Naive thymus-derived CD4-positive, alpha-beta T cell (primary cell): ENCODE measurements at regions not wholly inside any gene's neighbourhood (a gene's known extent, or its start where the extent isn't known, plus 50 kb on each side); places are given as distances from the start of the nearest gene placed in this dataset.

Source experiments
- ATAC-seq: fragments of 150-1000 bp; cut with Tn5 transposase; 2 replicates; pipeline ENCODE4 v1.10.0; 2021; ENCODE audit warnings: mild to moderate bottlenecking, moderate library complexity
- CTCF ChIA-PET: fragments of 350-600 bp; sonication (Branson Sonifier 250); formaldehyde crosslinking; loops from one replicate; lab custom pipeline; 2021; ENCODE audit warnings: antibody characterized with exemption; lab: Charles Lee
- POLR2A ChIA-PET: fragments of 350-600 bp; sonication (Branson Sonifier 250); formaldehyde crosslinking; loops from one replicate; lab custom pipeline; 2021; ENCODE audit warnings: antibody characterized with exemption, inconsistent platforms; lab: Charles Lee
- DNase-seq, 9 donors: peaks; one replicate each; pipeline versions ENCODE4 v3.0.0 to v3.0.0-alpha.2; 2020 to 2022; ENCODE audit warnings: mixed read lengths in 1 of 9
- H3K27ac ChIP-seq: one replicate; pipeline ENCODE4 v1.7.0; 2013; ENCODE audit warnings: mild to moderate bottlenecking, low read depth, low read length, moderate library complexity
- H3K27me3 ChIP-seq, 2 donors: one replicate each; pipeline ENCODE4 v1.7.0; 2013; ENCODE audit warnings: low read length in 2 of 2, mild to moderate bottlenecking in 2 of 2, moderate library complexity in 2 of 2; ENCODE audit not compliant: control insufficient read depth in 2 of 2, insufficient read depth in 2 of 2
- H3K36me3 ChIP-seq, 3 experiments: 1 replicate in 2 of 3; 2 replicates in 1 of 3; pipeline ENCODE4 v1.7.0; 2013; ENCODE audit warnings: low read length in 3 of 3, mild to moderate bottlenecking in 3 of 3, moderate library complexity in 1 of 3; ENCODE audit not compliant: insufficient read depth in 3 of 3, control insufficient read depth in 2 of 3
- H3K4me1 ChIP-seq, 2 donors: one replicate each; pipeline ENCODE4 v1.7.0; 2013; ENCODE audit warnings: low read length in 2 of 2, mild to moderate bottlenecking in 2 of 2, moderate library complexity in 1 of 2; ENCODE audit not compliant: control insufficient read depth in 2 of 2, insufficient read depth in 2 of 2
- H3K4me3 ChIP-seq: 2 replicates; pipeline ENCODE4 v1.7.0; 2013; ENCODE audit warnings: mild to moderate bottlenecking, low read length
- H3K9me3 ChIP-seq, 3 experiments: 1 replicate in 2 of 3; 2 replicates in 1 of 3; pipeline ENCODE4 v1.7.0; 2013; ENCODE audit warnings: low read length in 3 of 3; ENCODE audit not compliant: control insufficient read depth in 2 of 3
- H3K27ac Mint-ChIP-seq, 9 donors: one replicate each; pipeline ENCODE4 v1.8.0; 2020 to 2022; ENCODE audit warnings: mixed read lengths in 9 of 9, mild to moderate bottlenecking in 8 of 9, moderate library complexity in 5 of 9, inconsistent platforms in 2 of 9
- H3K27me3 Mint-ChIP-seq, 5 donors: one replicate each; pipeline ENCODE4 v1.8.0; 2021 to 2022; ENCODE audit warnings: mixed read lengths in 5 of 5, mild to moderate bottlenecking in 1 of 5
- H3K36me3 Mint-ChIP-seq, 5 donors: one replicate each; pipeline ENCODE4 v1.8.0; 2020 to 2022; ENCODE audit warnings: mixed read lengths in 5 of 5, mild to moderate bottlenecking in 3 of 5, inconsistent platforms in 1 of 5
- H3K4me1 Mint-ChIP-seq, 7 donors: one replicate each; pipeline ENCODE4 v1.8.0; 2020 to 2022; ENCODE audit warnings: mixed read lengths in 7 of 7, mild to moderate bottlenecking in 3 of 7, inconsistent platforms in 1 of 7
- H3K4me3 Mint-ChIP-seq, 10 donors: one replicate each; pipeline ENCODE4 v1.8.0; 2020 to 2022; ENCODE audit warnings: mild to moderate bottlenecking in 10 of 10, mixed read lengths in 10 of 10, moderate library complexity in 6 of 10, inconsistent platforms in 2 of 10
- H3K9me3 Mint-ChIP-seq, 11 donors: one replicate each; pipeline ENCODE4 v1.8.0; 2020 to 2022; ENCODE audit warnings: mixed read lengths in 11 of 11, mild to moderate bottlenecking in 4 of 11, inconsistent platforms in 1 of 11, moderate library complexity in 1 of 11
- intact Hi-C, 2 donors: fragments of 100-400 bp; cut with micrococcal nuclease; formaldehyde crosslinking; loops; one replicate each; pipeline ENCODE4 v1.15.1; 2023

- no peaks in the 10 kb centered on the region for H3K36me3 Mint-ChIP-seq
- no peak overlapping the region for H3K4me3 Mint-ChIP-seq
- ChIA-PET CTCF (no interaction called here), POLR2A (no interaction called here)
- no peak overlapping the region for H3K27ac ChIP-seq
- DNase-seq (no peak), ATAC-seq (no peak)
- H3K27me3 Mint-ChIP-seq, result no peaks in the 10 kb centered on the region
- no peak overlapping the region for H3K4me3 ChIP-seq
- H3K27ac Mint-ChIP-seq, result no peak overlapping the region
- H3K27me3 ChIP-seq, result no peaks in the 10 kb centered on the region
- intact Hi-C loops, result no loop called here
- H3K9me3 Mint-ChIP-seq, result peaks cover 0 to 20% (median 6%) of the 10 kb centered on the region in 11 donors
- no peaks in the 10 kb centered on the region for H3K4me1 Mint-ChIP-seq
- H3K4me1 ChIP-seq, result no peaks in the 10 kb centered on the region
- no peaks in the 10 kb centered on the region for H3K36me3 ChIP-seq
- H3K9me3 ChIP-seq, result peaks cover 0 to 7% (median 0%) of the 10 kb centered on the region in 3 experiments
These were observed 748.2 kb upstream of the ADGRB3 start for GRCh38 chr6:67886840-67887292.

- H3K27ac Mint-ChIP-seq, result no peak overlapping the region
- intact Hi-C loops, result no loop called here
- H3K27me3 Mint-ChIP-seq, result no peaks in the 10 kb centered on the region
- H3K4me1 Mint-ChIP-seq, result no peaks in the 10 kb centered on the region
- no peak overlapping the region for H3K4me3 ChIP-seq
- no peak overlapping the region for H3K27ac ChIP-seq
- H3K27me3 ChIP-seq, result no peaks in the 10 kb centered on the region
- no peaks in the 10 kb centered on the region for H3K36me3 Mint-ChIP-seq
- H3K4me1 ChIP-seq, result no peaks in the 10 kb centered on the region
- peaks cover 0 to 7% (median 0%) of the 10 kb centered on the region in 3 experiments for H3K9me3 ChIP-seq
- POLR2A ChIA-PET, result no interaction called here
- H3K9me3 Mint-ChIP-seq, result peaks cover 0 to 20% (median 6%) of the 10 kb centered on the region in 11 donors
- H3K36me3 ChIP-seq, result no peaks in the 10 kb centered on the region
- ATAC-seq, result no peak
- DNase-seq, result no peak
- H3K4me3 Mint-ChIP-seq, result no peak overlapping the region
- CTCF ChIA-PET, result no interaction called here
These were observed 748.9 kb upstream of the ADGRB3 start for GRCh38 chr6:67886036-67886707.

GRCh38 chr6:67885081-67886033, 749.7 kb upstream of the ADGRB3 start:
- ChIA-PET POLR2A (no interaction called here), CTCF (no interaction called here)
- H3K36me3 Mint-ChIP-seq, result no peaks in the 10 kb centered on the region
- peaks cover 0 to 20% (median 6%) of the 10 kb centered on the region in 11 donors for H3K9me3 Mint-ChIP-seq
- no peak overlapping the region for H3K4me3 ChIP-seq
- intact Hi-C loops, result no loop called here
- no peaks in the 10 kb centered on the region for H3K4me1 Mint-ChIP-seq
- H3K4me3 Mint-ChIP-seq, result no peak overlapping the region
- H3K27me3 Mint-ChIP-seq, result no peaks in the 10 kb centered on the region
- ATAC-seq, result no peak
- peaks cover 0 to 7% (median 0%) of the 10 kb centered on the region in 3 experiments for H3K9me3 ChIP-seq
- DNase-seq, result no peak
- no peaks in the 10 kb centered on the region for H3K4me1 ChIP-seq
- no peaks in the 10 kb centered on the region for H3K27me3 ChIP-seq
- H3K27ac ChIP-seq, result no peak overlapping the region
- H3K36me3 ChIP-seq, result no peaks in the 10 kb centered on the region
- no peak overlapping the region for H3K27ac Mint-ChIP-seq

- POLR2A ChIA-PET, result no interaction called here
- no peak overlapping the region for H3K4me3 ChIP-seq
These were observed 750.6 kb upstream of the ADGRB3 start for GRCh38 chr6:67884442-67884841.

GRCh38 chr6:67883500-67884366, 751.3 kb upstream of the ADGRB3 start:
- ChIA-PET POLR2A (no interaction called here), CTCF (no interaction called here)
- ATAC-seq, result no peak
- no peaks in the 10 kb centered on the region for H3K4me1 Mint-ChIP-seq
- no peaks in the 10 kb centered on the region for H3K27me3 Mint-ChIP-seq
- Histone ChIP-seq H3K36me3 (no peaks in the 10 kb centered on the region), H3K27ac (no peak overlapping the region), H3K9me3 (peaks cover 0 to 7% (median 0%) of the 10 kb centered on the region in 3 experiments), H3K4me3 (no peak overlapping the region), H3K27me3 (no peaks in the 10 kb centered on the region), H3K4me1 (no peaks in the 10 kb centered on the region)
- no peaks in the 10 kb centered on the region for H3K36me3 Mint-ChIP-seq
- H3K9me3 Mint-ChIP-seq, result peaks cover 0 to 12% (median 4%) of the 10 kb centered on the region in 11 donors
- H3K27ac Mint-ChIP-seq, result no peak overlapping the region
- no peak for DNase-seq
- no peak overlapping the region for H3K4me3 Mint-ChIP-seq
- intact Hi-C loops, result no loop called here

More at GRCh38 chr6:67884442-67884841, 750.6 kb upstream of the ADGRB3 start:
- Mint-ChIP-seq H3K4me1 (no peaks in the 10 kb centered on the region), H3K27me3 (no peaks in the 10 kb centered on the region), H3K4me3 (no peak overlapping the region), H3K36me3 (no peaks in the 10 kb centered on the region), H3K27ac (no peak overlapping the region), H3K9me3 (peaks cover 0 to 16% (median 6%) of the 10 kb centered on the region in 11 donors)
- Histone ChIP-seq H3K36me3 (no peaks in the 10 kb centered on the region), H3K27me3 (no peaks in the 10 kb centered on the region), H3K9me3 (peaks cover 0 to 7% (median 0%) of the 10 kb centered on the region in 3 experiments), H3K4me1 (no peaks in the 10 kb centered on the region), H3K27ac (no peak overlapping the region)
- intact Hi-C loops, result no loop called here
- ATAC-seq (no peak), DNase-seq (no peak)
- CTCF ChIA-PET, result no interaction called here

- ChIA-PET CTCF (no interaction called here), POLR2A (no interaction called here)
- H3K36me3 Mint-ChIP-seq, result no peaks in the 10 kb centered on the region
- H3K27ac Mint-ChIP-seq, result no peak overlapping the region
- H3K27me3 ChIP-seq, result no peaks in the 10 kb centered on the region
- H3K4me1 ChIP-seq, result no peaks in the 10 kb centered on the region
- intact Hi-C loops, result no loop called here
- H3K27ac ChIP-seq, result no peak overlapping the region
- no peak for DNase-seq
- ATAC-seq, result no peak
- no peaks in the 10 kb centered on the region for H3K4me1 Mint-ChIP-seq
- no peaks in the 10 kb centered on the region for H3K27me3 Mint-ChIP-seq
- no peak overlapping the region for H3K4me3 ChIP-seq
- H3K4me3 Mint-ChIP-seq, result no peak overlapping the region
- H3K9me3 ChIP-seq, result peaks cover 0 to 7% (median 0%) of the 10 kb centered on the region in 3 experiments
- peaks cover 0 to 5% (median 0%) of the 10 kb centered on the region in 11 donors for H3K9me3 Mint-ChIP-seq
- H3K36me3 ChIP-seq, result no peaks in the 10 kb centered on the region
These were observed 752.4 kb upstream of the ADGRB3 start for GRCh38 chr6:67882436-67883311.
